GM23248 (cell line): ENCODE measurements at regions not wholly inside any gene's neighbourhood (a gene's known extent, or its start where the extent isn't known, plus 50 kb on each side); places are given as distances from the start of the nearest gene placed in this dataset.

ENCODE experiments used
- EZH2 ChIP-seq: fragments of 200-600 bp; sonication (generic); IDR thresholded peaks from 2 replicates; pipeline ENCODE4 v1.6.1; 2018; ENCODE audit warnings: antibody characterized with exemption, mild to moderate bottlenecking; ENCODE audit not compliant: insufficient read depth, poor library complexity, severe bottlenecking
- EZH2phosphoT487 ChIP-seq: fragments of 200-600 bp; sonication (generic); IDR thresholded peaks from 2 replicates; pipeline ENCODE4 v1.6.1; 2018; ENCODE audit warnings: antibody characterized with exemption, moderate library complexity, mild to moderate bottlenecking, low read depth; ENCODE audit not compliant: insufficient read depth

GRCh38 chr12:111028830-111029229 lies 108.5 kb upstream of the MYL2 start:
- TF ChIP-seq EZH2phosphoT487 (no peak), EZH2 (no peak)
